Rectal smooth muscle tissue (tissue), 1 donor: ENCODE measurements at regions not wholly inside any gene's neighbourhood (a gene's known extent, or its start where the extent isn't known, plus 50 kb on each side); places are given as distances from the start of the nearest gene placed in this dataset.
A peak's percentile ranks its signal among the peaks of the same experiment; 100 is the strongest.

Experiments used
- H3K27ac ChIP-seq: one replicate; pipeline ENCODE4 v1.7.0; 2013; ENCODE audit warnings: low read depth, low read length, inconsistent platforms
- H3K27me3 ChIP-seq: one replicate; pipeline ENCODE4 v1.7.0; 2013; ENCODE audit warnings: low read length; ENCODE audit not compliant: control insufficient read depth, insufficient read depth
- H3K36me3 ChIP-seq: one replicate; pipeline ENCODE4 v1.7.0; 2013; ENCODE audit warnings: low read length; ENCODE audit not compliant: control insufficient read depth, insufficient read depth
- H3K4me1 ChIP-seq: one replicate; pipeline ENCODE4 v1.7.0; 2013; ENCODE audit warnings: low read length; ENCODE audit not compliant: control insufficient read depth, insufficient read depth
- H3K4me3 ChIP-seq: one replicate; pipeline ENCODE4 v1.7.0; 2013; ENCODE audit warnings: low read length
- H3K9ac ChIP-seq: one replicate; pipeline ENCODE4 v1.7.0; 2013; ENCODE audit warnings: low read length

DNA sequence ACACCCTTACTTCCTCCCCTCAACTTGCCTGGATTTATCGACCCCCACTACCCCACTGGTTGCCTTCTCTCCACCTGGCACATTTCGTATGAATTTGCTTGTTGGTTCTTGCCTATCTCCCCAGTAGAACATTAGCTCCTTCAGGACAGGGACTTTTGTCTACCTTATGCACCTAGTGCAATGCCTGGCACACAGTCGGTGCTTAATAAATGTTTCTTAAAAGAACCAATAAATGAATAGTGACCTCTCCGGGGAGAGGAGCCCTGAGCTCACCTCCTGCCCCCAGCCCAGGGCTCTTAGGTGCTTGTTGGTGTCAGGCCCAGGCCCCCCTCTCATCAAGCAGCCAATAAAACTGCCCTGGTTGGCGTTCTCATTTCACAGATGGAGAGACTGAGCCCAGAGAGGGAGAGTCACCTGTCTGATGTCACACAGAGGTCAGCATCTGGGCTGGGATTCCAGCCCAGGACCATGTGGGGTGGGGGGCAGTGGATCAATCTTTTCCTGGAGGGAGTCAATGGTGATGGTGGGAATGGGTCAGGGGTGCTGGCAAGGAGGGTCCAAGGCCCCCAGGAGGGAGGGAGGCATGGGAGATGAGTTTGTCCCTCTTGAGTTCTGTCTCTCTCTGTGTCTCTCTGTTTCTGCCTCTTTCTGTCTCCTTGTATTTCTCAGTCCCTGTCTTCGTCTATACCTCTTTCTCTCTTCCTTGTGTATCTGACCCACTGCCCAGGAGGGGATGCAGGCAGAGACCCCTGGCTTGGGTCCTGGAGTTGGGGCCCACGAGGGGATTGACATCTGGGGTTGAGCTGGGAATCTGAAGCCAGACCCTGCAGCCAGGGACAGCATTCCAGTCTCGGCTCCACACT is 89.6 kb downstream of the CEBPB start:
- H3K4me1 ChIP-seq = no peaks in the 10 kb centered on the region

DNA sequence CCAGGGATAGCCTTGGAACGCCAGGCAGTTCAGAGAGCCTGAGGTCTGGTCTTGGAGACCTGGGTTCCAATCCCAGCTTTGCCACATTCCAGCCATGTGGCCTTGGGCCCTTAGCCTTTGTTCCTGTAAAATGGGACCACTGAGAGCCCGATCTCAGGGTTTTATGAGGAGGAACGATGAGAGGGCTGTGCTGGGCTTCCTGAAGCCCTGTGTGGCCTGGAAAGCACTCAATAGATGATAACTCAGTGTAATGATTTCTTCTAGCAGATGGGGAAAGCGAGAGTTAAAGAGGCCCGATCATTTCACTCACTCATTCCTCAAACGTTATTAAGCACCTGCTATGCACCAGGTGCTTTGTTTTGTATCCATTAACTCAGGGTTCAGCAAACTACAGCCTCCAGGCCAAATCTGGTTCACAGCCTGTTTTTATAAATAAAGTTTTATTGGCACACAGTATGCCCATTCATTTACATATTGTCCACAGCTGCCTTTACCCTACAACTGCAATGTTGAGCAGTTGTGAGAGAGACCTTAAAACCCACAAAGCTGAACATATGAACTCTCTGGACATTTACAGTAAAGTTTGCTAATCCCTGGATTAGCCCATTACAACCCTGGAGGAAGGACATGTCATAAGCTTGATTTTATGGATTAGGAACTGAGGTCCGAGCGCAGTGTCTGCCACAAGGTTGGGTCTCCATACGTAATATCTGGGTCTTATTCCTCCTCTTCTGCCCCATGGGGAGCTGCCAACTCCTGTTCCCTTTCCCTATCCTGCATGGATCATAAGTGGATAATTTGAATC is 90.4 kb downstream of the CEBPB start:
- Histone ChIP-seq H3K27me3 (no peaks in the 10 kb centered on the region), H3K9ac (no peak overlapping the region), H3K4me1 (no peaks in the 10 kb centered on the region), H3K4me3 (no peak overlapping the region), H3K36me3 (no peaks in the 10 kb centered on the region), H3K27ac (no peak overlapping the region)

More for the DNA sequence above, 89.6 kb downstream of the CEBPB start:
- H3K36me3 ChIP-seq = no peaks in the 10 kb centered on the region
- no peak overlapping the region for H3K9ac ChIP-seq
- H3K27ac ChIP-seq = no peak overlapping the region
- H3K27me3 ChIP-seq = no peaks in the 10 kb centered on the region
- H3K4me3 ChIP-seq = no peak overlapping the region

DNA sequence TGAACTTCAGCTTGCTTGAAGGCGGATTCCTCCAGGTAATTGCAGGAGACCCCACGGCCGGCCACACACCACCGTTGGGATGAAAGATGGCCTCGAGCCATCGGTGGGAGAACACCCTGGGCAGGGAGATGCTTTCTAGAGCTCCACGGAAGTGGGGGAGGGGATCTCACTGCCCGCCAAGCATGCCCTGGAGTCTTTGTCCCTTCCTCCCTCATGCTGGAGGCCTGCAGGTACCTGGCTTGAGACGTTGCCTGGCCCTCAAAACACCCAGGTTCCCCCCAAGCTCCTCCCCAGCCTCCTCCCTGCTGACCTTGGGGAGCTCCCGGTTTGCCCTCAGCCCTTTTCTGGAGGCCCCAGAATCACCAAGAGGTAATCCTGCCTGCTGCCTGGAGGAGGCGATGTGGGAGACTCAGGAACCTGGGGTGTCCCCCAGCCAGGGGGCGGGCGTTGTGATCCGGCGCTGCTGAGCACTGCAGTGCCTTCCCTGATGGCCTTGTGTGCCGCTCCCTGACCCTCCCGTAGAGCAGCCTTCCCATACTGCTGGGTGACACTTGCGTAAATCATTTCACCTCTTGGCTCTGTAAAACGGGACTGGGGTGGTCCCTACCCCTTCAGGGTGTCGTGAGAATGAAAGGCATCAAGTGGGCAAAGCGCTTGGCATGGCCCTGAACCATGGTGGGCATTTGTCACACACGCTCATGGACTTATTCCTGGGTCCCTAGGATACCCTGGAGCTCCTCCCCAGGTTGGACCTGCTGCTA is 91.4 kb downstream of the CEBPB start:
- Histone ChIP-seq H3K36me3 (no peaks in the 10 kb centered on the region), H3K4me1 (no peaks in the 10 kb centered on the region), H3K9ac (no peak overlapping the region), H3K27me3 (no peaks in the 10 kb centered on the region), H3K27ac (no peak overlapping the region), H3K4me3 (no peak overlapping the region)

DNA sequence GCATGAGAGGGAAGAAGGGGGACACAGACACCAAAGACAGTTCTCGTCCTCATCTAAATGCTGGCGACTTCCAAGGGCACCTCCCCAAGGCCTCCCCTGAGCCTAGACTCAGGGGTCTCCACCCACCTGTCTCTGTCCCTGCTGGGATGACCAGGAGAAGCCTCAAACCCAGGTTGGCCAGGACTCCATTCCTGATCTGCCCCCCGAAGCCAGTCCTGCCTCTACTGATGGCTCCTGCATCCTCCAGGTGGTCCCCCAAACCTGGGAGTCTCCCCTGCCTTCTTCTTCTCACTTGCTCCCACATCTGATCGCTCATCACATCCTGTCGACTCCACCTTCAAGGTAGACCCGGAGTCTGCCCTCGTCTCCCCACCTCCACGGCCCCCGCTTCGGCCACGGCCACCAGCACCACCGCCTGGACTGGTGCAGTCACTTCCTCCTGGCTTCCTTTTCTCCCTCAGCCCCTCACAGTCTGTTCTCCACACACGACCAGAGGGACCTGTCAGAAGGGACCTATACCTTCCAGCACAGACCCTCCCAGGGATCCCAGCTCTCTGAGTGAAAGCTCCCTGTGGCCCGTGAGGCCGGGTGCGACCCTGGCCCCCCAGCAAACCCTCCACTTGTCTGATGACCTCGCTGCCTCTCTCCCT is 92.1 kb downstream of the CEBPB start:
- Histone ChIP-seq H3K4me3 (no peak overlapping the region), H3K27ac (no peak overlapping the region), H3K27me3 (no peaks in the 10 kb centered on the region), H3K9ac (no peak overlapping the region), H3K36me3 (no peaks in the 10 kb centered on the region), H3K4me1 (no peaks in the 10 kb centered on the region)

DNA sequence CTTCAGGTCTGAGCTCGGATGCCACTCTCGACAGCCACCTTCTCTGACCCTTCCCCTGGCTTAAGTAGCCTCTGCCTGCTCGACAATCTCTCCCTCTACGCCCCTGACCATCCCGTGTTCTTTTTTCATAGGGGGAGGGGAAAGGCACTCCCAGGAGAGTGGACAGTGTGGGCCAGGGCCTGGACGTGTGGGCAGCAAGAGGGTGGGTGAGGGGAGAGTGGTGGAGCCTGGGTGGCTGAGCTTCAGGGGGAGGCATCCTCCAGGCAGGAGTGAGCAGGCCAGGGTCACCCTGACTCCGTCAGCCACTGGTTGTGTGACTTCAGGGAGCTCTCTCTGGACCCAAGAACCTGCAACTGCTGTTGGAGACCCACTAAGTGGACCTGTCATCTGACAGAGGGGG is 92.7 kb downstream of the CEBPB start:
- H3K27me3 ChIP-seq = no peaks in the 10 kb centered on the region
- H3K4me3 ChIP-seq = no peak overlapping the region
- H3K36me3 ChIP-seq = no peaks in the 10 kb centered on the region
- no peak overlapping the region for H3K27ac ChIP-seq
- no peaks in the 10 kb centered on the region for H3K4me1 ChIP-seq
- H3K9ac ChIP-seq = no peak overlapping the region

DNA sequence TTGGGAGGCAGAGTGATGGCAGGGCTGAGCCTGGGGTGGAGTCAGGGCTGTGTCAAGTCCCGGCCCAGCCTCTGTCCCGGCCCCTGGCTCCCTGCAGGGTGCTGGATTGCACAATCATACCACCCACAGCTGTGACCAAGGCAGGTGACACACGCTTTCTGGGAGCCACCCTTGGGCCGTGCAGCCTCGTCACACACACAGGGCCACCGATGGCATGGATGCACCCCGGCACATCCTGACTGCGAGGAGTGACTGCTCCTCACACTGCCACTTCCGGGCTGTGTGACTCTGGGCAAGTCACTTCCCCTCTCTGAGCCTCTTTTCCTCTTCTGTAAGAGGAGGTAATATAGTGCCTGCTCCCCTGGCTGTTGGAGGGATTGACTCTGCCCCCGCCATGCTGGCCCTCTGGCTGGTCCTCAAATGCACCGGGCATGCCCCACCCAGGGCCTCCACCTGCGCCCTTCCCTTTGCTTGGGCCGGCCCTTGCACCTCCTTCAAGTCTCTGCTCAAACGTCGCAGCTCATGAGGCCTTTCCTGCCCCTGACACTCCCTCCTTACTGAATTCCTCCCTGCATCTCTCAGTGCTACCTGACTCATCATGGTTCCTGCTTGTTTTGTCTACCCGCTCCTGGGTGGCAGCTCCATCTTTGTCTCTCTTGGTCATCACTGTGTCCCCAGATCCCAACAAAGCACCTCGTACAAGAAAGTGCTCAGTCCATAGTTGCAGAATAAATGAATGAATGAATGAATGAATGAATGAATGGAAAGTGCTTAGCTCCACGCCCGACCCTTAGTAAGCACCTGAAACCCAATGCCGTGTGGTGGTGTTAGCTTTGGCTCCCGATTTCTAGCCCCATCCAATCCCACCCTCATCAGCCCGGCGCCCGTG is 93.5 kb downstream of the CEBPB start:
- Histone ChIP-seq H3K4me1 (no peaks in the 10 kb centered on the region), H3K9ac (no peak overlapping the region), H3K27me3 (no peaks in the 10 kb centered on the region), H3K36me3 (no peaks in the 10 kb centered on the region), H3K27ac (no peak overlapping the region), H3K4me3 (no peak overlapping the region)

DNA sequence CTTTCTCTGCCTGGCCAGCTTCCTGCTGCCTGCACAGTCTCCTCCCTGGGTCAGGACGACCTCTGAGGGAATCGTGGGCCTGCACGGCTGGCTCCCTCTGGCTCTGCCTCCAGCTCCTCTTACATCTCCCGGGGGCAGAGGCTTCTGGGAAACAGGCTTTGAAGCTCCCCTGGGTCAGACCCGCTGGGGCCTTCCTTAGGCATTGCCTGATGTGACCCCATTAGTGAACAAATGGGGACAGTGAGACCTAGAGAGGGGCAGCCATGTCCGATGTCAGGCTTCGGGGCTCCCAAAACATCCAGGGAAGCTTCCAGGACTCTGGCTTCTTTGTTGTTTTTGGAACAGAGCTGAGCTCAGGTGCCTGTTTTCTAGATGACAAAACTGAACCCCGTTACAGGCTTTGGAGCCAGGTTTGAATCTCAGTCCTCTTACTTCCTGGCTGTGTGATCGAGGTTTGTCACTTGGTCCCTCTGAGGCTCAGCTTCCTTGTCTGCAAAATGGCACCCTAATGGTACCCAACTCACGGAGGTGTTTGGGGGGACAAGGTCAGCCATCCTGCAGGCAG is 94.3 kb downstream of the CEBPB start:
- H3K27me3 ChIP-seq = no peaks in the 10 kb centered on the region
- H3K27ac ChIP-seq = peak overlapping the region; percentile 11
- no peaks in the 10 kb centered on the region for H3K36me3 ChIP-seq
- H3K4me3 ChIP-seq = no peak overlapping the region
- no peak overlapping the region for H3K9ac ChIP-seq
- H3K4me1 ChIP-seq = no peaks in the 10 kb centered on the region

DNA sequence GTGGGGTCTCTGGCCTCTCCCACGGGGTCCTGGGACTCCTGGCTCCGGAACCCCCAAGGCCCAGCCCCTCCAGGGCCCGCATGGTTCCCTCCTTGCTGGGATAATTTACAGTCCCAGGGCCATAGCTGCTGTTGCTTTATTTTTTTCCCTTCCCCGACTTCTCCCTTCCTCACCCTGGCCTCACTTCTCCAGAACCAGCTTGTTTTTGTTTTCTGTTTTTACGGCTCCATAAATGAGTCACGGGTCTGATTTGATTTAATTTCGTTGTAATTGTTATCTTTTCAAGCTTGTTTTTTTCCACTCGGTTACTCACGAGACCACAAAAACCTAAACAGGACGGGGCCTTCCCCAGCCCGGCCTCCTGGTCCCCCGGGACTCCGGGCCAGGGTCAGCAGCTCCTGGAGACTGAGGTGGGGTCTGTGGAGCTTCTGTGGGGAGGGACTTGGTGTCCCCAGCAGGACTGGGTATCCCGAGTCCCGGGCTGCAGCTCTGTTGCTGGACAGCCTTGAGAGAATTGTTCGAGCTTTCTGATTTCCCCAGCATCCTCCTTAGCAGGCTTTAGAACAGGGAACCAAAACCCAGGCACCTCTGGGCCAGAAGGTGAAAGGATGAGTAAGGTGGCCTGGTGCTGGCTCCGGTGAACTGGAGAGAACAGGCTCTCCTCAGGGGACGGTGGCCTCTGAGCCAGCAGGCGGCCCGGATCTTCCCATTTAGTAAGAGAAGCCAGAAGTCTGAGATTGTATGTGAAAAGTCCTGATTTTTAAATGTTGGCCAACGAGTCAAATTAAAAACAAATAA is 94.9 kb downstream of the CEBPB start:
- H3K27ac ChIP-seq = peak overlapping the region; percentile 11
- no peak overlapping the region for H3K4me3 ChIP-seq
- no peak overlapping the region for H3K9ac ChIP-seq
- H3K4me1 ChIP-seq = no peaks in the 10 kb centered on the region
- no peaks in the 10 kb centered on the region for H3K36me3 ChIP-seq
- H3K27me3 ChIP-seq = no peaks in the 10 kb centered on the region

DNA sequence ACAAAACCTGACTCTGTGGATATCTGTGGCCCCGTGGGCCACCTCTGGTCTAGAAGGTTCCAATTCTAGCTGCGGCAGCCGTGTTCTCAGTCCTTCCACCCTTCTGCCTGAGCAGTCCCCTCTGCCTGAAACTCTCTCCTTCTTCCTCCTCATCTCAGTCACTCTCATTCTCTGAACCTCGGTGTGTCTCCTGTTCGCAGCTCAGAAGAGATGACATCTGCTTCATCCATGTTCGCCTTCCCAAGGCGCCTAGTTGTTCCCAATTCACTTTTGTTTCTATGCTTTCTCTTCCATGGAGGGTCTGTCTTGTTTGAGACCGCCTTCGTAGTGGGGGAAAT is 95.5 kb downstream of the CEBPB start:
- Histone ChIP-seq H3K27ac (peak overlapping the region; percentile 6), H3K27me3 (no peaks in the 10 kb centered on the region), H3K4me1 (no peaks in the 10 kb centered on the region), H3K36me3 (no peaks in the 10 kb centered on the region), H3K4me3 (no peak overlapping the region), H3K9ac (no peak overlapping the region)

DNA sequence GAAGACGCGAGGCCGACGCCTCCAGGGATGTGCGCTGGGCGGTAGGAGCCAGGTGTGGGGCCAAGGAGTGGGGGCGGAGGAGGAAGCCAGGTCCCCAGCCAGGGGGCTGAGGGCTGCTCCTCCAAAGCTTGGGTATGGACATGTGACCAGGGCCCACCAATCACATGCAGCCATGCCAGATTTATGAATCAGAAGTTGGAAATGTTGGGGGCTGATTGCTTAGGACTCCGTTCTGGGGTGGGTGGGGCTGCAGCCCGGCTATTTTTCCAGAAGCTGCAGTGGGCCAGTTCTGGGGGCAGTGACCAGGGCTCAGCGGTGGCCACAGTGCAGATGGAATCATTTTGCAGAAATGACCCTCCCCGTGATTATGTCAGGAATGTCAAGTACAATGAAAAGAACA is 96.0 kb downstream of the CEBPB start:
- no peaks in the 10 kb centered on the region for H3K4me1 ChIP-seq
- H3K36me3 ChIP-seq = no peaks in the 10 kb centered on the region
- no peak overlapping the region for H3K4me3 ChIP-seq
- H3K27ac ChIP-seq = no peak overlapping the region
- H3K27me3 ChIP-seq = no peaks in the 10 kb centered on the region
- H3K9ac ChIP-seq = no peak overlapping the region

DNA sequence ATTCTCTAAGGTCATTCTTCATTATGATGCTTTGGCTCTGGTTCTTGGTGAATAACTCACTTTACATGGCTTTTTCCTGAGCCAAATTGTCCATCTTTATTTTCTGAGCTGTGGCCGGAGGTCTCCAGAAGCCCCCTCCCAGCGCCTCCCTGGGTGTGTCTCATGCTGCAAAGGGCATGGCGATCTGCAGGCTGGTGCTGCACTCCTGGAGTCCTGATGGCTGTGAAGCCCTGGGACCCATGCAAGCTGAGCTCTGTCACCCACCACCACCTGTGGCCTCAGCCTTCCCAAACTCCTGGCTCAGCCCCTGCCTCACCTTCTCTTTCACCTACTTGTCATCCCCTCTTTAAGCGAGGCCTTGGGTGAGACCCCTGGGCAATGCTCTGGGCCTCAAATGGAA is 96.9 kb downstream of the CEBPB start:
- Histone ChIP-seq H3K4me1 (peaks cover 7% of the 10 kb centered on the region), H3K36me3 (no peaks in the 10 kb centered on the region), H3K27ac (no peak overlapping the region), H3K4me3 (no peak overlapping the region), H3K27me3 (no peaks in the 10 kb centered on the region), H3K9ac (no peak overlapping the region)
